ENCODE measurements at regions not wholly inside any gene's neighbourhood (a gene's known extent, or its start where the extent isn't known, plus 50 kb on each side); places are given as distances from the start of the nearest gene placed in this dataset.

- peaks cover 0 to 5% (median 0%) of the 10 kb centered on the region in 4 donors for H3K9me3 ChIP-seq (ENCODE audit: control insufficient read depth in 4 of 4, insufficient read depth in 3 of 4, low read length in 3 of 4)
- H3K9ac ChIP-seq (ENCODE audit: insufficient read depth in 1 of 2, low read length in 2 of 2), result no peak overlapping the region
- H3K27me3 ChIP-seq (ENCODE audit: control insufficient read depth in 3 of 3, insufficient read depth in 3 of 3, low read length in 2 of 3), result peaks cover 0 to 5% (median 3%) of the 10 kb centered on the region in 3 donors
- H3K4me1 ChIP-seq (ENCODE audit: control insufficient read depth in 5 of 5, insufficient read depth in 5 of 5, low read length in 5 of 5), result no peaks in the 10 kb centered on the region
- DNase-seq, result no peak
- H3K27ac ChIP-seq (ENCODE audit: low read depth in 1 of 2, low read length in 1 of 2), result no peak overlapping the region
- no peaks in the 10 kb centered on the region for H3K36me3 ChIP-seq (ENCODE audit: control insufficient read depth in 4 of 4, insufficient read depth in 4 of 4, low read length in 4 of 4)
- 84 to 88% methylated on average over 5 of the region's 5 CpGs for WGBS, 2 donors
- no peak for TF ChIP-seq CTCF (IDR thresholded peaks at IDR 0.05; ENCODE audit: control extremely low read depth, extremely low read depth)
- no peak for ATAC-seq (ENCODE audit: insufficient read depth, low FRiP score)
- H3K4me3 ChIP-seq, result no peak overlapping the region
Observed at GRCh38 chr1:37107153-37107907, 73.0 kb upstream of the GRIK3 start.

- DNase-seq (no peak), ATAC-seq (ENCODE audit: insufficient read depth, low FRiP score) (no peak)
- no peaks in the 10 kb centered on the region for H3K36me3 ChIP-seq (ENCODE audit: control insufficient read depth in 4 of 4, insufficient read depth in 4 of 4, low read length in 4 of 4)
- no peak overlapping the region for H3K9ac ChIP-seq (ENCODE audit: insufficient read depth in 1 of 2, low read length in 2 of 2)
- no peak overlapping the region for H3K27ac ChIP-seq (ENCODE audit: low read depth in 1 of 2, low read length in 1 of 2)
- no peak for TF ChIP-seq CTCF (IDR thresholded peaks at IDR 0.05; ENCODE audit: control extremely low read depth, extremely low read depth)
- WGBS, 2 donors, result 76 to 79% methylated on average over 9 of the region's 9 CpGs
- H3K4me1 ChIP-seq (ENCODE audit: control insufficient read depth in 5 of 5, insufficient read depth in 5 of 5, low read length in 5 of 5), result no peaks in the 10 kb centered on the region
- H3K9me3 ChIP-seq (ENCODE audit: control insufficient read depth in 4 of 4, insufficient read depth in 3 of 4, low read length in 3 of 4), result peaks cover 0 to 5% (median 0%) of the 10 kb centered on the region in 4 donors
- no peak overlapping the region for H3K4me3 ChIP-seq
- peaks cover 0 to 5% (median 3%) of the 10 kb centered on the region in 3 donors for H3K27me3 ChIP-seq (ENCODE audit: control insufficient read depth in 3 of 3, insufficient read depth in 3 of 3, low read length in 2 of 3)
Observed at GRCh38 chr1:37108596-37109188, 74.4 kb upstream of the GRIK3 start.

GRCh38 chr1:37112430-37112829 lies 78.1 kb upstream of the GRIK3 start:
- DNase-seq, result no peak
- Histone ChIP-seq H3K27me3 (ENCODE audit: control insufficient read depth in 3 of 3, insufficient read depth in 3 of 3, low read length in 2 of 3) (peaks cover 0 to 7% (median 0%) of the 10 kb centered on the region in 3 donors), H3K27ac (ENCODE audit: low read depth in 1 of 2, low read length in 1 of 2) (no peak overlapping the region), H3K9ac (ENCODE audit: insufficient read depth in 1 of 2, low read length in 2 of 2) (no peak overlapping the region), H3K4me3 (no peak overlapping the region), H3K9me3 (ENCODE audit: control insufficient read depth in 4 of 4, insufficient read depth in 3 of 4, low read length in 3 of 4) (peaks cover 0 to 3% (median 0%) of the 10 kb centered on the region in 4 donors), H3K36me3 (ENCODE audit: control insufficient read depth in 4 of 4, insufficient read depth in 4 of 4, low read length in 4 of 4) (no peaks in the 10 kb centered on the region), H3K4me1 (ENCODE audit: control insufficient read depth in 5 of 5, insufficient read depth in 5 of 5, low read length in 5 of 5) (no peaks in the 10 kb centered on the region)
- WGBS, 2 donors, result 43 to 75% methylated on average over 1 of the region's 1 CpG
- TF ChIP-seq CTCF (IDR thresholded peaks at IDR 0.05; ENCODE audit: control extremely low read depth, extremely low read depth), result no peak
- no peak for ATAC-seq (ENCODE audit: insufficient read depth, low FRiP score)

Measured in lung (tissue), 11 donors.